ENCODE measurements at regions not wholly inside any gene's neighbourhood (a gene's known extent, or its start where the extent isn't known, plus 50 kb on each side); places are given as distances from the start of the nearest gene placed in this dataset.
A peak's percentile ranks its signal among the peaks of the same experiment; 100 is the strongest.

- no peak for DNase-seq
Measured at GRCh38 chr10:78732381-78732780, 336.4 kb upstream of the ZMIZ1 start.

- no peak for DNase-seq
Measured at GRCh38 chr10:78736926-78737630, 331.7 kb upstream of the ZMIZ1 start.

GRCh38 chr10:78737883-78738856 lies 330.6 kb upstream of the ZMIZ1 start:
- no peak for DNase-seq

GRCh38 chr10:78738861-78739260 lies 329.9 kb upstream of the ZMIZ1 start:
- DNase-seq = no peak

- DNase-seq = no peak
Measured at GRCh38 chr10:78739444-78740053, 329.2 kb upstream of the ZMIZ1 start.

- no peak for DNase-seq
Measured at GRCh38 chr10:78740976-78741915, 327.5 kb upstream of the ZMIZ1 start.

GRCh38 chr10:78742406-78742729 lies 326.4 kb upstream of the ZMIZ1 start:
- DNase-seq = no peak

- DNase-seq = peak; percentile 59
Measured at GRCh38 chr10:78742730-78743615, 325.8 kb upstream of the ZMIZ1 start.

- no peak for DNase-seq
Measured at GRCh38 chr10:78744056-78744455, 324.7 kb upstream of the ZMIZ1 start.

- no peak for DNase-seq
Measured at GRCh38 chr10:78744491-78745090, 324.2 kb upstream of the ZMIZ1 start.

GRCh38 chr10:78745441-78745840 lies 323.3 kb upstream of the ZMIZ1 start:
- no peak for DNase-seq

- no peak for DNase-seq
Measured at GRCh38 chr10:78746155-78746763, 322.5 kb upstream of the ZMIZ1 start.

- no peak for DNase-seq
Measured at GRCh38 chr10:78747401-78748234, 321.1 kb upstream of the ZMIZ1 start.

GRCh38 chr10:78748235-78748533 lies 320.6 kb upstream of the ZMIZ1 start:
- DNase-seq = no peak

GRCh38 chr10:78749200-78749599 lies 319.6 kb upstream of the ZMIZ1 start:
- DNase-seq = no peak

GRCh38 chr10:78749898-78750297 lies 318.9 kb upstream of the ZMIZ1 start:
- DNase-seq = peak; percentile 18

- no peak for DNase-seq
Measured at GRCh38 chr10:78750418-78750817, 318.3 kb upstream of the ZMIZ1 start.

- DNase-seq = no peak
Measured at GRCh38 chr10:78751716-78752115, 317.1 kb upstream of the ZMIZ1 start.

GRCh38 chr10:78752221-78752620 lies 316.5 kb upstream of the ZMIZ1 start:
- no peak for DNase-seq

GRCh38 chr10:78752708-78753107 lies 316.1 kb upstream of the ZMIZ1 start:
- DNase-seq = no peak
